K562 (cell line): ENCODE measurements at regions not wholly inside any gene's neighbourhood (a gene's known extent, or its start where the extent isn't known, plus 50 kb on each side); places are given as distances from the start of the nearest gene placed in this dataset.

Source experiments
- CREM ChIP-seq: IDR thresholded peaks from 2 replicates; pipeline ENCODE4 v1.6.1; 2014; ENCODE audit warnings: antibody characterized with exemption, low read depth
- FOXK2 ChIP-seq, 2 experiments: fragments of 450-650 bp; IDR thresholded peaks in 1 of 2; conservative IDR thresholded peaks in 1 of 2; 2 replicates each; pipeline ENCODE4 v1.6.1; 2016; ENCODE audit warnings: low read depth in 2 of 2, mild to moderate bottlenecking in 1 of 2
- MAFF ChIP-seq: IDR thresholded peaks from 2 replicates; pipeline ENCODE4 v1.6.1; 2012; ENCODE audit warnings: low read length, improper control_type of control experiment
- NR1H2 ChIP-seq: sonication (generic); formaldehyde crosslinking; IDR thresholded peaks from 2 replicates; pipeline ENCODE4 v1.4.0; 2020; ENCODE audit warnings: mild to moderate bottlenecking, missing genetic modification reagents
- PRPF4 ChIP-seq: fragments of 200-400 bp; formaldehyde crosslinking; IDR thresholded peaks from one replicate; pipeline ENCODE4 v1.6.1; 2017; ENCODE audit warnings: low read length, low read depth, mild to moderate bottlenecking; ENCODE audit not compliant: insufficient read depth, poor library complexity, severe bottlenecking
- SREBF2 ChIP-seq: sonication (generic); formaldehyde crosslinking; IDR thresholded peaks from 2 replicates; pipeline ENCODE4 v1.4.0; 2020; ENCODE audit warnings: mild to moderate bottlenecking, missing genetic modification reagents
- ZNF75A ChIP-seq: fragments of 450-650 bp; formaldehyde crosslinking; IDR thresholded peaks from 2 replicates; pipeline ENCODE4 v1.4.0; 2020; ENCODE audit warnings: mild to moderate bottlenecking
- TF ChIP-seq, protein P1 (sequence below): fragments of 450-650 bp; formaldehyde crosslinking; IDR thresholded peaks from 2 replicates; pipeline ENCODE4 v1.4.0; 2020; ENCODE audit warnings: mild to moderate bottlenecking, moderate library complexity
- TF ChIP-seq, protein P2 (sequence below): fragments of 250-450 bp; sonication (Bioruptor Pico); IDR thresholded peaks from 2 replicates; pipeline ENCODE4 v1.5.0; 2021; ENCODE audit warnings: mild to moderate bottlenecking, borderline replicate concordance
- TF ChIP-seq, protein P3 (sequence below): fragments of 450-650 bp; conservative IDR thresholded peaks from 2 replicates; pipeline ENCODE4 v1.6.1; 2016; ENCODE audit warnings: missing genetic modification characterization, low read depth, mild to moderate bottlenecking, control low read depth, missing compliant biosample characterization
- TF ChIP-seq, protein P4 (sequence below), 2 experiments: fragments of 450-650 bp; formaldehyde crosslinking in 1 of 2; IDR thresholded peaks; 2 replicates each; pipeline versions ENCODE4 v1.4.0 to v1.6.1; 2014 to 2020; ENCODE audit warnings: mild to moderate bottlenecking in 2 of 2, borderline replicate concordance in 1 of 2, low read depth in 1 of 2

DNA sequence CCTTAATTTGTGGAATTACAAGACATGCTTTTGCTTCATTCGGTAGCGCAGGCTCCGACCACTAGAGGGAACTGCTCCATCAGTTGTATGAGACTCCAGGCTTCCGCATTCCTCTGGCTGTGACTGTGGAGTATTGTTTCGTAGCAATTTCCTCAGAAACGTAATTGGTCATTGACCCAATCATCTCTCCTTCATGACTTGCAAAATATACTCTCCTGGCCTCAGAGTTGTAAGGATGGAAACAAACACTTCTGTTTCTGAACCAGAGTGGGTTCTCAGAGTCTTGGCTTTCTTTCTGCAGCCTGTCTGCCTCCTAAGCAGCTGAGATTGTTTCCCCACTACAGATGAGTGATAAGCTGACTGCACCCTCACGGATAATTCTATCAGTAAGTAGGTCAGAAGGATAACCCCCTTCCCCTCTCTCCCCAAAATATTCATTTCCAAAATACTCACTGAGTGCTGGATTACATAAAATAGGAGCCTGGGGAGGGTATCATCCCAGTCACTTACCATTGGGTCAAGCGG is 146.8 kb upstream of the ZC3H12C start (continued):
- TF ChIP-seq, protein P1, sequence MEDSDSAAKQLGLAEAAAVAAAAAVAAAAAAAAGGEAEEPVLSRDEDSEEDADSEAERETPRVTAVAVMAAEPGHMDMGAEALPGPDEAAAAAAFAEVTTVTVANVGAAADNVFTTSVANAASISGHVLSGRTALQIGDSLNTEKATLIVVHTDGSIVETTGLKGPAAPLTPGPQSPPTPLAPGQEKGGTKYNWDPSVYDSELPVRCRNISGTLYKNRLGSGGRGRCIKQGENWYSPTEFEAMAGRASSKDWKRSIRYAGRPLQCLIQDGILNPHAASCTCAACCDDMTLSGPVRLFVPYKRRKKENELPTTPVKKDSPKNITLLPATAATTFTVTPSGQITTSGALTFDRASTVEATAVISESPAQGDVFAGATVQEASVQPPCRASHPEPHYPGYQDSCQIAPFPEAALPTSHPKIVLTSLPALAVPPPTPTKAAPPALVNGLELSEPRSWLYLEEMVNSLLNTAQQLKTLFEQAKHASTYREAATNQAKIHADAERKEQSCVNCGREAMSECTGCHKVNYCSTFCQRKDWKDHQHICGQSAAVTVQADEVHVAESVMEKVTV (CRISPR knock-in tag): peak; percentile 93
- TF ChIP-seq, protein P2, sequence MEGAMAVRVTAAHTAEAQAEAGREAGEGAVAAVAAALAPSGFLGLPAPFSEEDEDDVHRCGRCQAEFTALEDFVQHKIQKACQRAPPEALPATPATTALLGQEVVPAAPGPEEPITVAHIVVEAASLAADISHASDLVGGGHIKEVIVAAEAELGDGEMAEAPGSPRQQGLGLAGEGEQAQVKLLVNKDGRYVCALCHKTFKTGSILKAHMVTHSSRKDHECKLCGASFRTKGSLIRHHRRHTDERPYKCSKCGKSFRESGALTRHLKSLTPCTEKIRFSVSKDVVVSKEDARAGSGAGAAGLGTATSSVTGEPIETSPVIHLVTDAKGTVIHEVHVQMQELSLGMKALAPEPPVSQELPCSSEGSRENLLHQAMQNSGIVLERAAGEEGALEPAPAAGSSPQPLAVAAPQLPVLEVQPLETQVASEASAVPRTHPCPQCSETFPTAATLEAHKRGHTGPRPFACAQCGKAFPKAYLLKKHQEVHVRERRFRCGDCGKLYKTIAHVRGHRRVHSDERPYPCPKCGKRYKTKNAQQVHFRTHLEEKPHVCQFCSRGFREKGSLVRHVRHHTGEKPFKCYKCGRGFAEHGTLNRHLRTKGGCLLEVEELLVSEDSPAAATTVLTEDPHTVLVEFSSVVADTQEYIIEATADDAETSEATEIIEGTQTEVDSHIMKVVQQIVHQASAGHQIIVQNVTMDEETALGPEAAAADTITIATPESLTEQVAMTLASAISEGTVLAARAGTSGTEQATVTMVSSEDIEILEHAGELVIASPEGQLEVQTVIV (CRISPR knock-in tag): no peak
- TF ChIP-seq SREBF2 (no peak), ZNF75A (CRISPR knock-in tag) (no peak), MAFF (peak; percentile 71), FOXK2 (conservative IDR thresholded peaks at IDR 0.05 in 1 of 2, IDR thresholded peaks at IDR 0.05 in 1 of 2; ENCODE audit: low read depth in 2 of 2) (0 out of 4 replicates have a peak, but pooled peaks of 1 of the 2 experiments have one; percentile 16), PRPF4 (no peak), NR1H2 (CRISPR knock-in tag) (no peak), CREM (peak; percentile 86)
- TF ChIP-seq, protein P3, sequence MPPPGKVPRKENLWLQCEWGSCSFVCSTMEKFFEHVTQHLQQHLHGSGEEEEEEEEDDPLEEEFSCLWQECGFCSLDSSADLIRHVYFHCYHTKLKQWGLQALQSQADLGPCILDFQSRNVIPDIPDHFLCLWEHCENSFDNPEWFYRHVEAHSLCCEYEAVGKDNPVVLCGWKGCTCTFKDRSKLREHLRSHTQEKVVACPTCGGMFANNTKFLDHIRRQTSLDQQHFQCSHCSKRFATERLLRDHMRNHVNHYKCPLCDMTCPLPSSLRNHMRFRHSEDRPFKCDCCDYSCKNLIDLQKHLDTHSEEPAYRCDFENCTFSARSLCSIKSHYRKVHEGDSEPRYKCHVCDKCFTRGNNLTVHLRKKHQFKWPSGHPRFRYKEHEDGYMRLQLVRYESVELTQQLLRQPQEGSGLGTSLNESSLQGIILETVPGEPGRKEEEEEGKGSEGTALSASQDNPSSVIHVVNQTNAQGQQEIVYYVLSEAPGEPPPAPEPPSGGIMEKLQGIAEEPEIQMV (tag): no peak
- TF ChIP-seq, protein P4, sequence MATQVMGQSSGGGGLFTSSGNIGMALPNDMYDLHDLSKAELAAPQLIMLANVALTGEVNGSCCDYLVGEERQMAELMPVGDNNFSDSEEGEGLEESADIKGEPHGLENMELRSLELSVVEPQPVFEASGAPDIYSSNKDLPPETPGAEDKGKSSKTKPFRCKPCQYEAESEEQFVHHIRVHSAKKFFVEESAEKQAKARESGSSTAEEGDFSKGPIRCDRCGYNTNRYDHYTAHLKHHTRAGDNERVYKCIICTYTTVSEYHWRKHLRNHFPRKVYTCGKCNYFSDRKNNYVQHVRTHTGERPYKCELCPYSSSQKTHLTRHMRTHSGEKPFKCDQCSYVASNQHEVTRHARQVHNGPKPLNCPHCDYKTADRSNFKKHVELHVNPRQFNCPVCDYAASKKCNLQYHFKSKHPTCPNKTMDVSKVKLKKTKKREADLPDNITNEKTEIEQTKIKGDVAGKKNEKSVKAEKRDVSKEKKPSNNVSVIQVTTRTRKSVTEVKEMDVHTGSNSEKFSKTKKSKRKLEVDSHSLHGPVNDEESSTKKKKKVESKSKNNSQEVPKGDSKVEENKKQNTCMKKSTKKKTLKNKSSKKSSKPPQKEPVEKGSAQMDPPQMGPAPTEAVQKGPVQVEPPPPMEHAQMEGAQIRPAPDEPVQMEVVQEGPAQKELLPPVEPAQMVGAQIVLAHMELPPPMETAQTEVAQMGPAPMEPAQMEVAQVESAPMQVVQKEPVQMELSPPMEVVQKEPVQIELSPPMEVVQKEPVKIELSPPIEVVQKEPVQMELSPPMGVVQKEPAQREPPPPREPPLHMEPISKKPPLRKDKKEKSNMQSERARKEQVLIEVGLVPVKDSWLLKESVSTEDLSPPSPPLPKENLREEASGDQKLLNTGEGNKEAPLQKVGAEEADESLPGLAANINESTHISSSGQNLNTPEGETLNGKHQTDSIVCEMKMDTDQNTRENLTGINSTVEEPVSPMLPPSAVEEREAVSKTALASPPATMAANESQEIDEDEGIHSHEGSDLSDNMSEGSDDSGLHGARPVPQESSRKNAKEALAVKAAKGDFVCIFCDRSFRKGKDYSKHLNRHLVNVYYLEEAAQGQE (IDR thresholded peaks at IDR 0.05; ENCODE audit: borderline replicate concordance): peak; percentile 84
- TF ChIP-seq, protein P4 (CRISPR knock-in tag; IDR thresholded peaks at IDR 0.05; ENCODE audit: low read depth): no peak
